ENCODE measurements at regions not wholly inside any gene's neighbourhood (a gene's known extent, or its start where the extent isn't known, plus 50 kb on each side); places are given as distances from the start of the nearest gene placed in this dataset.

GRCh38 chr14:104292084-104292970 lies 153.9 kb downstream of the KIF26A start:
- Mint-ChIP-seq H3K4me1 (peaks cover 35% of the 10 kb centered on the region), H3K27ac (no peak overlapping the region), H3K9me3 (peaks cover 7% of the 10 kb centered on the region; the same call in 1 of the 3 replicates), H3K27me3 (ENCODE audit: insufficient read depth, low read depth, poor library complexity) (peaks cover 15% of the 10 kb centered on the region), H3K36me3 (ENCODE audit: low read depth) (no peaks in the 10 kb centered on the region), H3K4me3 (no peak overlapping the region)
- DNase-seq (ENCODE audit: low spot score) (no peak), ATAC-seq (peak; percentile 15)
- Histone ChIP-seq H3K27ac (ENCODE audit: low read depth) (no peak overlapping the region), H3K4me3 (no peak overlapping the region), H3K9me2 (ENCODE audit: insufficient read depth) (no peaks in the 10 kb centered on the region), H3K4me2 (no peak overlapping the region; the same call in 1 of the 2 replicates), H3F3A (replicated peaks; ENCODE audit: low read depth) (peaks cover 10% of the 10 kb centered on the region; the same call in 1 of the 2 replicates), H4K20me1 (replicated peaks; ENCODE audit: insufficient read depth) (no peaks in the 10 kb centered on the region), H3K36me3 (ENCODE audit: insufficient read depth) (no peaks in the 10 kb centered on the region), H3K27me3 (ENCODE audit: insufficient read depth) (no peaks in the 10 kb centered on the region), H2AFZ (no peak overlapping the region), H3K79me2 (replicated peaks; ENCODE audit: insufficient read depth) (no peaks in the 10 kb centered on the region), H3K4me1 (ENCODE audit: insufficient read depth) (peaks cover 23% of the 10 kb centered on the region)
- TF ChIP-seq CREB1 (CRISPR knock-in tag; IDR thresholded peaks at IDR 0.05; ENCODE audit: low read depth): no peak
- TF ChIP-seq ZNF114 (CRISPR knock-in tag; IDR thresholded peaks at IDR 0.05): no peak
- no peak for TF ChIP-seq CTCF (conservative IDR thresholded peaks at IDR 0.05; ENCODE audit: low read depth in 2 of 2)
- no peak for TF ChIP-seq REST (IDR thresholded peaks at IDR 0.05; ENCODE audit: unreplicated experiment)
- no peak for TF ChIP-seq ETS1 (IDR thresholded peaks at IDR 0.05)

- no peaks in the 10 kb centered on the region for H3K79me2 ChIP-seq (replicated peaks; ENCODE audit: insufficient read depth)
- DNase-seq (ENCODE audit: low spot score): no peak
- no peak overlapping the region for H3K27ac ChIP-seq (ENCODE audit: low read depth)
- TF ChIP-seq POLR2AphosphoS5 (IDR thresholded peaks at IDR 0.05; ENCODE audit: low read depth) (no peak), ZNF331 (CRISPR knock-in tag; IDR thresholded peaks at IDR 0.05; ENCODE audit: low read depth) (no peak), EZH2phosphoT487 (IDR thresholded peaks at IDR 0.05; ENCODE audit: unreplicated experiment) (no peak), ZNF114 (CRISPR knock-in tag; IDR thresholded peaks at IDR 0.05) (no peak), REST (IDR thresholded peaks at IDR 0.05; ENCODE audit: unreplicated experiment) (no peak), JUNB (IDR thresholded peaks at IDR 0.05; ENCODE audit: unreplicated experiment) (no peak)
These were observed 154.9 kb downstream of the KIF26A start for GRCh38 chr14:104293231-104293841.

More at GRCh38 chr14:104293231-104293841, 154.9 kb downstream of the KIF26A start:
- H3K9me3 Mint-ChIP-seq: peaks cover 7% of the 10 kb centered on the region; the same call in 1 of the 3 replicates
- no peak overlapping the region for H3K4me3 Mint-ChIP-seq
- no peak overlapping the region for H2AFZ ChIP-seq
- peaks cover 32% of the 10 kb centered on the region for H3K4me1 Mint-ChIP-seq
- peaks cover 10% of the 10 kb centered on the region; the same call in 1 of the 2 replicates for H3F3A ChIP-seq (replicated peaks; ENCODE audit: low read depth)
- H3K4me3 ChIP-seq: no peak overlapping the region
- ATAC-seq: no peak
- H3K4me1 ChIP-seq (ENCODE audit: insufficient read depth): peaks cover 23% of the 10 kb centered on the region
- no peak overlapping the region for H3K4me2 ChIP-seq
- no peaks in the 10 kb centered on the region for H3K36me3 Mint-ChIP-seq (ENCODE audit: low read depth)
- H3K27me3 Mint-ChIP-seq (ENCODE audit: insufficient read depth, low read depth, poor library complexity): peaks cover 12% of the 10 kb centered on the region
- H4K20me1 ChIP-seq (replicated peaks; ENCODE audit: insufficient read depth): no peaks in the 10 kb centered on the region
- no peak overlapping the region for H3K27ac Mint-ChIP-seq
- H3K27me3 ChIP-seq (ENCODE audit: insufficient read depth): no peaks in the 10 kb centered on the region
- H3K9me2 ChIP-seq (ENCODE audit: insufficient read depth): no peaks in the 10 kb centered on the region
- no peaks in the 10 kb centered on the region for H3K36me3 ChIP-seq (ENCODE audit: insufficient read depth)

Measured in GM23338 (cell line).